Neural progenitor cell (in vitro differentiated cells): ENCODE measurements at regions not wholly inside any gene's neighbourhood (a gene's known extent, or its start where the extent isn't known, plus 50 kb on each side); places are given as distances from the start of the nearest gene placed in this dataset.

Experiments
- DNase-seq: peaks from one replicate; pipeline ENCODE4 v3.0.0-alpha.2; 2016; ENCODE audit warnings: low spot score
- H2AFZ ChIP-seq: fragments of 200-600 bp; sonication (generic); replicated peaks from 2 replicates; pipeline ENCODE4 v1.6.1; 2016; ENCODE audit warnings: antibody characterized with exemption
- H3F3A ChIP-seq: fragments of 200-600 bp; sonication (generic); 2 replicates; pipeline ENCODE4 v1.6.1; 2016; ENCODE audit warnings: antibody characterized with exemption, low read depth
- H3K27ac ChIP-seq: fragments of 200-600 bp; sonication (generic); 2 replicates; pipeline ENCODE4 v1.5.1; 2016; ENCODE audit warnings: mild to moderate bottlenecking
- H3K27me3 ChIP-seq: fragments of 200-600 bp; sonication (generic); 2 replicates; pipeline ENCODE4 v1.6.1; 2016; ENCODE audit warnings: mild to moderate bottlenecking, moderate library complexity
- H3K36me3 ChIP-seq: fragments of 200-600 bp; sonication (generic); 2 replicates; pipeline ENCODE4 v1.5.1; 2016
- H3K4me1 ChIP-seq: fragments of 200-600 bp; sonication (generic); 2 replicates; pipeline ENCODE4 v1.6.1; 2016; ENCODE audit warnings: mixed run types
- H3K4me2 ChIP-seq: fragments of 200-600 bp; sonication (generic); 2 replicates; pipeline ENCODE4 v1.6.1; 2016
- H3K4me3 ChIP-seq: fragments of 200-600 bp; sonication (generic); 2 replicates; pipeline ENCODE4 v1.5.1; 2016
- H3K79me2 ChIP-seq: fragments of 200-600 bp; sonication (generic); 2 replicates; pipeline ENCODE4 v1.6.1; 2016; ENCODE audit warnings: low read depth
- H3K9ac ChIP-seq: fragments of 200-600 bp; sonication (generic); 2 replicates; pipeline ENCODE4 v1.6.1; 2016
- H3K9me3 ChIP-seq: fragments of 200-600 bp; sonication (generic); 2 replicates; pipeline ENCODE4 v1.5.1; 2016; ENCODE audit warnings: low read depth
- H4K20me1 ChIP-seq: fragments of 200-600 bp; sonication (generic); 2 replicates; pipeline ENCODE4 v1.6.1; 2016; ENCODE audit warnings: low read depth
- H3K27ac Mint-ChIP-seq: 3 replicates; pipeline ENCODE4 v1.8.0; 2021; ENCODE audit warnings: mixed read lengths
- H3K27me3 Mint-ChIP-seq: 2 replicates; pipeline ENCODE4 v1.8.0; 2022; ENCODE audit warnings: low read depth, mild to moderate bottlenecking, inconsistent platforms, moderate library complexity, mixed read lengths; ENCODE audit not compliant: insufficient read depth
- H3K36me3 Mint-ChIP-seq: 3 replicates; pipeline ENCODE4 v1.8.0; 2021; ENCODE audit warnings: mixed read lengths
- H3K4me1 Mint-ChIP-seq: 3 replicates; pipeline ENCODE4 v1.8.0; 2021; ENCODE audit warnings: mixed read lengths
- H3K4me3 Mint-ChIP-seq: 3 replicates; pipeline ENCODE4 v1.8.0; 2021; ENCODE audit warnings: mild to moderate bottlenecking, moderate library complexity, mixed read lengths
- H3K9me3 Mint-ChIP-seq: 3 replicates; pipeline ENCODE4 v1.8.0; 2020; ENCODE audit warnings: mixed read lengths
- EZH2 ChIP-seq: fragments of 200-600 bp; sonication (generic); IDR thresholded peaks from 2 replicates; pipeline ENCODE4 v1.6.1; 2017; ENCODE audit warnings: antibody characterized with exemption, mild to moderate bottlenecking, moderate library complexity
- EZH2phosphoT487 ChIP-seq: fragments of 200-600 bp; sonication (generic); IDR thresholded peaks from 2 replicates; pipeline ENCODE4 v1.6.1; 2017; ENCODE audit warnings: antibody characterized with exemption
- TF ChIP-seq, protein P1 (sequence below): fragments of 200-600 bp; sonication (generic); IDR thresholded peaks from 2 replicates; pipeline ENCODE4 v1.5.1; 2017; ENCODE audit warnings: antibody characterized with exemption, mild to moderate bottlenecking

DNA sequence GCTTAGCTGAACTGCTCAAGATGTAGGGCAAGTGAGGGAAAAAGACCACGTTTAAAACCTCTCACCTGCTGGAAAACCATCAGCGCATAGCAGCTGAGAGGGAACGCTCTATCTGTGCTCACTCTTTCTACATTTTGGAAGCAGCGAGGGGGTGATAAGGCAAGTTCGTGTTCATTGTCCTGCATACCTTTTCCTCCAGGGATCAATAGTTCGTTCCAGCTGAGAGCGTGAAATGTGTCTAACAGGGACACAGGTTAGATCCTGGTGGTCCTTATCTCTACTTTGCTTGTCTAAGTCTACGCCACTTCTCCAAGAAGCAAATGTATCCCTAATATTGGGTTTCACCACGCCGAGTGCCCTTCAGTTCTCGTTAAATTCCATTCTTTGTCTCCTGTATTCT lies 183.5 kb upstream of the ZFHX3 start:
- Histone ChIP-seq H3K9ac (no peak overlapping the region), H3K36me3 (no peaks in the 10 kb centered on the region), H2AFZ (no peak overlapping the region), H3K4me2 (no peak overlapping the region), H3K27ac (no peak overlapping the region), H3K4me3 (no peak overlapping the region), H4K20me1 (no peaks in the 10 kb centered on the region), H3K79me2 (no peaks in the 10 kb centered on the region), H3K4me1 (no peaks in the 10 kb centered on the region), H3F3A (no peaks in the 10 kb centered on the region), H3K9me3 (no peaks in the 10 kb centered on the region), H3K27me3 (no peaks in the 10 kb centered on the region)
- no peak overlapping the region for H3K27ac Mint-ChIP-seq
- peaks cover 8% of the 10 kb centered on the region for H3K4me1 Mint-ChIP-seq
- H3K4me3 Mint-ChIP-seq, result no peak overlapping the region
- no peak for TF ChIP-seq EZH2
- TF ChIP-seq, protein P1, sequence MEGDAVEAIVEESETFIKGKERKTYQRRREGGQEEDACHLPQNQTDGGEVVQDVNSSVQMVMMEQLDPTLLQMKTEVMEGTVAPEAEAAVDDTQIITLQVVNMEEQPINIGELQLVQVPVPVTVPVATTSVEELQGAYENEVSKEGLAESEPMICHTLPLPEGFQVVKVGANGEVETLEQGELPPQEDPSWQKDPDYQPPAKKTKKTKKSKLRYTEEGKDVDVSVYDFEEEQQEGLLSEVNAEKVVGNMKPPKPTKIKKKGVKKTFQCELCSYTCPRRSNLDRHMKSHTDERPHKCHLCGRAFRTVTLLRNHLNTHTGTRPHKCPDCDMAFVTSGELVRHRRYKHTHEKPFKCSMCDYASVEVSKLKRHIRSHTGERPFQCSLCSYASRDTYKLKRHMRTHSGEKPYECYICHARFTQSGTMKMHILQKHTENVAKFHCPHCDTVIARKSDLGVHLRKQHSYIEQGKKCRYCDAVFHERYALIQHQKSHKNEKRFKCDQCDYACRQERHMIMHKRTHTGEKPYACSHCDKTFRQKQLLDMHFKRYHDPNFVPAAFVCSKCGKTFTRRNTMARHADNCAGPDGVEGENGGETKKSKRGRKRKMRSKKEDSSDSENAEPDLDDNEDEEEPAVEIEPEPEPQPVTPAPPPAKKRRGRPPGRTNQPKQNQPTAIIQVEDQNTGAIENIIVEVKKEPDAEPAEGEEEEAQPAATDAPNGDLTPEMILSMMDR, result no peak
- no peak for TF ChIP-seq EZH2phosphoT487
- no peaks in the 10 kb centered on the region for H3K9me3 Mint-ChIP-seq
- no peaks in the 10 kb centered on the region for H3K36me3 Mint-ChIP-seq
- DNase-seq, result no peak
- peaks cover 2% of the 10 kb centered on the region for H3K27me3 Mint-ChIP-seq

DNA sequence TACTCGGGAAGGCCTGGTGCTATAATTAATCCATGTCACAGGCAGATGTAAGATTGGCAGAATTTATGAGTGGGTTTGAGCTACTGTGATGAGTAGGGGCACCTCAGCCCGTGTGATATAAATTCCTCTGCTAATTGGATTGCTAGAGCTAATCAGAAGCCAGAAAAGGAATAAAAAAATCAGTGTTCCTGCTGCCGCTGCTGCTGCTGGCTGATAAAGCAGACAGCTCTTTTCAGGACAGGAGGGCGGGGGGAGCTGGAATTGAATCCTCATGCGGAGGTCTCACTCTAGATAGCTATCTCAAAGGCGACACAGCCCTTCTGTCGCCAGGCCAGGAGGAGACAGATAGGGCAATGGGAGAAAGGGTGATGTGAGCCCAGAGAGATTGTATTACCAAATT lies 182.7 kb upstream of the ZFHX3 start:
- TF ChIP-seq EZH2 (no peak), EZH2phosphoT487 (no peak)
- TF ChIP-seq, protein P1, result no peak
- Histone ChIP-seq H3K79me2 (no peaks in the 10 kb centered on the region), H4K20me1 (no peaks in the 10 kb centered on the region), H3K9ac (no peak overlapping the region), H3K27ac (no peak overlapping the region), H2AFZ (no peak overlapping the region), H3K4me3 (no peak overlapping the region), H3K9me3 (no peaks in the 10 kb centered on the region), H3K27me3 (no peaks in the 10 kb centered on the region), H3F3A (no peaks in the 10 kb centered on the region), H3K36me3 (no peaks in the 10 kb centered on the region), H3K4me2 (no peak overlapping the region), H3K4me1 (no peaks in the 10 kb centered on the region)
- Mint-ChIP-seq H3K27ac (no peak overlapping the region), H3K27me3 (peaks cover 2% of the 10 kb centered on the region), H3K36me3 (no peaks in the 10 kb centered on the region), H3K4me3 (no peak overlapping the region), H3K4me1 (peaks cover 8% of the 10 kb centered on the region), H3K9me3 (no peaks in the 10 kb centered on the region)
- no peak for DNase-seq

DNA sequence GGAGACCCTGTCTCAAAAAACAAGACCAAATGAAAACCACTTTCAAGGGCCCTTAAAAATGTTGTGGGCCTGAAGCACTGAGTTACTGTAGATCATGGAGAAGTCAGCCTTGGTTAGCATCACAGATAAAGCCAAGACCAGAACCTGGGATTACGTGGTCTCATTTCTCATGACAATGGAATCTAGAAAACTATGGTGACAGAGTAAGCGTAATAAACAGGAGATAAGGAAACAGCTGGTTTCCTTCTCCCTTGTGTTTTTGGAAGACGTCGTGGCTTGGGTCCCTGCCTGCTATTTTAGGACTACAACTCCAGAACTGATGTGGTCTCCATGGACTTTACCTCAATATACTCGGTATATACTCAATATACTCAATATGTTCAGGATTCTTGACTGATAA lies 180.7 kb upstream of the ZFHX3 start:
- no peak overlapping the region for H3K27ac Mint-ChIP-seq
- H3K27ac ChIP-seq, result no peak overlapping the region
- peaks cover under 1% of the 10 kb centered on the region for H3K4me1 Mint-ChIP-seq

More for the DNA sequence above, 180.7 kb upstream of the ZFHX3 start:
- TF ChIP-seq, protein P1, result no peak
- TF ChIP-seq EZH2phosphoT487 (no peak), EZH2 (no peak)
- Histone ChIP-seq H3K4me1 (no peaks in the 10 kb centered on the region), H3F3A (no peaks in the 10 kb centered on the region), H3K9me3 (no peaks in the 10 kb centered on the region), H4K20me1 (no peaks in the 10 kb centered on the region), H3K79me2 (no peaks in the 10 kb centered on the region), H3K4me3 (no peak overlapping the region), H3K36me3 (no peaks in the 10 kb centered on the region), H3K4me2 (no peak overlapping the region), H3K27me3 (no peaks in the 10 kb centered on the region), H2AFZ (no peak overlapping the region), H3K9ac (no peak overlapping the region)
- Mint-ChIP-seq H3K27me3 (peaks cover 2% of the 10 kb centered on the region), H3K9me3 (no peaks in the 10 kb centered on the region), H3K4me3 (no peak overlapping the region), H3K36me3 (no peaks in the 10 kb centered on the region)
- DNase-seq, result no peak
